Neural cell (in vitro differentiated cells): ENCODE measurements at regions not wholly inside any gene's neighbourhood (a gene's known extent, or its start where the extent isn't known, plus 50 kb on each side); places are given as distances from the start of the nearest gene placed in this dataset.

Source experiments
- H2AFZ ChIP-seq: fragments of 200-600, 300-800 bp; sonication (generic), shearing (Covaris generic); 2 replicates; pipeline ENCODE4 v1.6.0; 2014; ENCODE audit warnings: low read depth, mild to moderate bottlenecking, antibody characterized with exemption, low read length, moderate library complexity
- H3F3A ChIP-seq: fragments of 200-600 bp; shearing (Covaris generic); 2 replicates; pipeline ENCODE4 v1.6.1; 2016; ENCODE audit warnings: mild to moderate bottlenecking, moderate library complexity, mixed read lengths, antibody characterized with exemption, low read length; ENCODE audit not compliant: insufficient read depth, poor library complexity, severe bottlenecking
- H3K27ac ChIP-seq: fragments of 200-600, 300-800 bp; sonication (generic), shearing (Covaris generic); 2 replicates; pipeline ENCODE4 v1.5.1; 2014; ENCODE audit warnings: mild to moderate bottlenecking, low read length, moderate library complexity
- H3K27me3 ChIP-seq: fragments of 300-800, 200-600 bp; sonication (generic), shearing (Covaris generic); 2 replicates; pipeline ENCODE4 v1.6.0; 2014; ENCODE audit warnings: mild to moderate bottlenecking, low read depth, low read length, moderate library complexity; ENCODE audit not compliant: insufficient read depth
- H3K36me3 ChIP-seq: fragments of 300-800, 200-600 bp; sonication (generic), shearing (Covaris generic); 2 replicates; pipeline ENCODE4 v1.5.1; 2014; ENCODE audit warnings: mild to moderate bottlenecking, antibody characterized with exemption, low read length, moderate library complexity; ENCODE audit not compliant: insufficient read depth
- H3K4me2 ChIP-seq: fragments of 300-800, 200-600 bp; sonication (generic), shearing (Covaris generic); 2 replicates; pipeline ENCODE4 v1.6.0; 2014; ENCODE audit warnings: mild to moderate bottlenecking, low read length
- H3K4me3 ChIP-seq: fragments of 300-800, 200-600 bp; sonication (generic), shearing (Covaris generic); 2 replicates; pipeline ENCODE4 v1.5.1; 2014; ENCODE audit warnings: mild to moderate bottlenecking, low read length, moderate library complexity
- H3K79me2 ChIP-seq: fragments of 200-600 bp; shearing (Covaris generic); replicated peaks from 2 replicates; pipeline ENCODE4 v1.6.0; 2014; ENCODE audit warnings: mild to moderate bottlenecking, low read length, moderate library complexity; ENCODE audit not compliant: insufficient read depth
- H3K9ac ChIP-seq: fragments of 300-800, 200-600 bp; sonication (generic), shearing (Covaris generic); 2 replicates; pipeline ENCODE4 v1.6.1; 2016; ENCODE audit warnings: mild to moderate bottlenecking, low read length, mixed read lengths
- H3K9me2 ChIP-seq: fragments of 200-600 bp; shearing (Covaris generic); 2 replicates; pipeline ENCODE4 v1.6.1; 2016; ENCODE audit warnings: mild to moderate bottlenecking, low read length, mixed read lengths; ENCODE audit not compliant: insufficient read depth
- H3K9me3 ChIP-seq: fragments of 200-600, 300-800 bp; sonication (generic), shearing (Covaris generic); 2 replicates; pipeline ENCODE4 v1.6.1; 2016; ENCODE audit warnings: mild to moderate bottlenecking, mixed run types, low read length, moderate library complexity, mixed read lengths
- H4K20me1 ChIP-seq: fragments of 200-600 bp; shearing (Covaris generic); 2 replicates; pipeline ENCODE4 v1.6.1; 2016; ENCODE audit warnings: mild to moderate bottlenecking, mixed run types; ENCODE audit not compliant: insufficient read depth
- CTCF ChIP-seq: fragments of 450-650 bp; IDR thresholded peaks from 2 replicates; pipeline ENCODE4 v1.5.1; 2014; ENCODE audit warnings: antibody characterized with exemption, mild to moderate bottlenecking, moderate library complexity; ENCODE audit not compliant: poor library complexity, severe bottlenecking
- EP300 ChIP-seq: fragments of 450-650 bp; conservative IDR thresholded peaks from 2 replicates; pipeline ENCODE4 v1.6.1; 2014; ENCODE audit warnings: antibody characterized with exemption, mild to moderate bottlenecking, moderate library complexity; ENCODE audit not compliant: poor library complexity, severe bottlenecking
- EZH2 ChIP-seq: fragments of 200-600, 300-800 bp; shearing (Covaris generic), sonication (generic); IDR thresholded peaks from 2 replicates; pipeline ENCODE4 v1.6.1; 2014; ENCODE audit warnings: antibody characterized with exemption, low read length, borderline replicate concordance, mild to moderate bottlenecking; ENCODE audit not compliant: insufficient read depth, poor library complexity, severe bottlenecking
- MXI1 ChIP-seq: fragments of 450-650 bp; conservative IDR thresholded peaks from 2 replicates; pipeline ENCODE4 v1.6.1; 2014; ENCODE audit warnings: antibody characterized with exemption, mild to moderate bottlenecking; ENCODE audit not compliant: poor library complexity, severe bottlenecking
- POLR2AphosphoS5 ChIP-seq: IDR thresholded peaks from 2 replicates; pipeline ENCODE4 v1.6.1; 2012
- RAD21 ChIP-seq: fragments of 450-650 bp; conservative IDR thresholded peaks from 2 replicates; pipeline ENCODE4 v1.6.1; 2014; ENCODE audit warnings: antibody characterized with exemption, mild to moderate bottlenecking, moderate library complexity
- REST ChIP-seq: IDR thresholded peaks from 2 replicates; pipeline ENCODE4 v1.6.1; 2012; ENCODE audit warnings: borderline replicate concordance
- SMC3 ChIP-seq: fragments of 450-650 bp; conservative IDR thresholded peaks from 2 replicates; pipeline ENCODE4 v1.6.1; 2014; ENCODE audit warnings: antibody characterized with exemption, mild to moderate bottlenecking, moderate library complexity; ENCODE audit not compliant: poor library complexity
- TAF1 ChIP-seq: IDR thresholded peaks from 2 replicates; pipeline ENCODE4 v1.6.1; 2012; ENCODE audit warnings: low read depth

GRCh38 chr20:63059684-63060056 is 52.9 kb upstream of the BHLHE23 start:
- Histone ChIP-seq H3K27ac (no peak overlapping the region), H3K36me3 (no peaks in the 10 kb centered on the region), H3K9me3 (no peaks in the 10 kb centered on the region), H3F3A (no peaks in the 10 kb centered on the region), H3K27me3 (no peaks in the 10 kb centered on the region), H2AFZ (no peak overlapping the region), H4K20me1 (no peaks in the 10 kb centered on the region), H3K79me2 (no peaks in the 10 kb centered on the region), H3K9me2 (no peaks in the 10 kb centered on the region), H3K4me3 (no peak overlapping the region), H3K9ac (no peak overlapping the region), H3K4me2 (no peak overlapping the region)
- TF ChIP-seq REST = no peak
- no peak for TF ChIP-seq TAF1
- no peak for TF ChIP-seq RAD21
- no peak for TF ChIP-seq MXI1
- no peak for TF ChIP-seq CTCF
- no peak for TF ChIP-seq EZH2
- no peak for TF ChIP-seq EP300
- no peak for TF ChIP-seq SMC3
- no peak for TF ChIP-seq POLR2AphosphoS5

GRCh38 chr20:63058696-63059335 is 52.1 kb upstream of the BHLHE23 start:
- no peak for TF ChIP-seq TAF1
- TF ChIP-seq EP300 = no peak
- no peak for TF ChIP-seq EZH2
- TF ChIP-seq REST = no peak
- TF ChIP-seq POLR2AphosphoS5 = no peak
- no peak for TF ChIP-seq SMC3
- no peak for TF ChIP-seq RAD21
- no peak for TF ChIP-seq MXI1
- no peak for TF ChIP-seq CTCF
- no peaks in the 10 kb centered on the region for H4K20me1 ChIP-seq
- no peak overlapping the region for H3K9ac ChIP-seq
- no peak overlapping the region for H3K4me3 ChIP-seq
- no peaks in the 10 kb centered on the region for H3F3A ChIP-seq
- H3K4me2 ChIP-seq = no peak overlapping the region
- H2AFZ ChIP-seq = no peak overlapping the region
- no peak overlapping the region for H3K27ac ChIP-seq
- H3K79me2 ChIP-seq = no peaks in the 10 kb centered on the region
- H3K27me3 ChIP-seq = no peaks in the 10 kb centered on the region
- no peaks in the 10 kb centered on the region for H3K9me2 ChIP-seq
- H3K9me3 ChIP-seq = no peaks in the 10 kb centered on the region
- H3K36me3 ChIP-seq = no peaks in the 10 kb centered on the region
